GM23248 (cell line): ENCODE measurements at regions not wholly inside any gene's neighbourhood (a gene's known extent, or its start where the extent isn't known, plus 50 kb on each side); places are given as distances from the start of the nearest gene placed in this dataset.

ENCODE experiments used
- EZH2 ChIP-seq: fragments of 200-600 bp; sonication (generic); IDR thresholded peaks from 2 replicates; pipeline ENCODE4 v1.6.1; 2018; ENCODE audit warnings: antibody characterized with exemption, mild to moderate bottlenecking; ENCODE audit not compliant: insufficient read depth, poor library complexity, severe bottlenecking
- EZH2phosphoT487 ChIP-seq: fragments of 200-600 bp; sonication (generic); IDR thresholded peaks from 2 replicates; pipeline ENCODE4 v1.6.1; 2018; ENCODE audit warnings: antibody characterized with exemption, moderate library complexity, mild to moderate bottlenecking, low read depth; ENCODE audit not compliant: insufficient read depth

DNA sequence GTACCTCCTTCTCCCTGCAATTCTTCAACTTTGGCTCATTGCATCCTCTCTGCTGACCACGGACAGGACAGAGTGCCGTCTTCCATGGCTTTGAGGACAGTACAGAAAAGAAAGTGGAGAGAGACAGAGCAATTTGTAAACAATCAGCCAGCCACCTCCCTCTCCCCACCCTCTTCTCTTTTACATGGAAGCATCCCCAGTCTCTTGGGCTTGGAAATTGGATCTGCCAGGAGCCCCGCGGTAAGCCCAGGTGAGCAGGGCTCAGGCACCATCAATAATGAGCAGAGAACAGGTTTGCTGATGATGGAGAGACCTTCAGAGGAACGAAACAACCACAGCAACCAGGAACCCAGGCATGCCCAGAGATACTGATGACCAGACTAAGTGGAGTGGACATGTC, 194.9 kb upstream of the TNRC6C start:
- TF ChIP-seq EZH2 (no peak), EZH2phosphoT487 (no peak)
